ENCODE measurements at regions not wholly inside any gene's neighbourhood (a gene's known extent, or its start where the extent isn't known, plus 50 kb on each side); places are given as distances from the start of the nearest gene placed in this dataset.
"Not testable (repeated sequence)": the region's sequence is repeated elsewhere in the genome, so short reads cannot be mapped to it uniquely, and the experiment has no call there.

GRCh38 chr4:177809791-177810190, 367.6 kb upstream of the AGA start (continued):
- TF ChIP-seq RXRB (CRISPR knock-in tag; IDR thresholded peaks at IDR 0.05; ENCODE audit: borderline replicate concordance): no peak

- no peaks in the 10 kb centered on the region for H3K79me2 ChIP-seq (ENCODE audit: insufficient read depth, low read length)
- H4K20me1 ChIP-seq (ENCODE audit: insufficient read depth, low read length): no peaks in the 10 kb centered on the region
- intact Hi-C loops (cut with micrococcal nuclease; ENCODE audit: unreplicated experiment): no loop called here
- H3K9ac ChIP-seq (ENCODE audit: insufficient read depth, low read depth, low read length): no peak overlapping the region
- H3K27me3 ChIP-seq (ENCODE audit: control insufficient read depth in 1 of 2, insufficient read depth in 2 of 2, low read length in 2 of 2): no peaks in the 10 kb centered on the region
- H3K4me3 ChIP-seq (replicated peaks in 1 of 3; ENCODE audit: insufficient read depth in 1 of 3, low read depth in 2 of 3, low read length in 3 of 3): no peak overlapping the region
- no TSS peak for BruUV-seq (replicated peaks)
- in situ Hi-C loops (cut with HindIII; ENCODE audit: extremely low pct_ligation_motif_present, low pct_unique_long_range_greater_than_20kb): no loop called here
- H3K9me3 ChIP-seq (ENCODE audit: low read length): no peaks in the 10 kb centered on the region
- TF ChIP-seq GTF3A (CRISPR knock-in tag; conservative IDR thresholded peaks at IDR 0.05) (no peak), ATRX (CRISPR knock-in tag; IDR thresholded peaks at IDR 0.05; ENCODE audit: borderline replicate concordance) (no peak), ZNF816 (CRISPR knock-in tag; IDR thresholded peaks at IDR 0.05; ENCODE audit: borderline replicate concordance) (no peak), ZNF703 (CRISPR knock-in tag; IDR thresholded peaks at IDR 0.05; ENCODE audit: borderline replicate concordance) (no peak), ZNF337 (CRISPR knock-in tag; IDR thresholded peaks at IDR 0.05; ENCODE audit: borderline replicate concordance, low read depth) (no peak), KDM1A (CRISPR knock-in tag; IDR thresholded peaks at IDR 0.05) (no peak), KLF12 (CRISPR knock-in tag; IDR thresholded peaks at IDR 0.05; ENCODE audit: borderline replicate concordance) (no peak), ZNF720 (CRISPR knock-in tag; IDR thresholded peaks at IDR 0.05) (no peak), TEAD3 (CRISPR knock-in tag; optimal IDR thresholded peaks at IDR 0.05; ENCODE audit: borderline replicate concordance) (no peak), SYNCRIP (IDR thresholded peaks at IDR 0.05; ENCODE audit: insufficient read depth, low read depth, low read length) (no peak), HES4 (CRISPR knock-in tag; IDR thresholded peaks at IDR 0.05; ENCODE audit: borderline replicate concordance) (no peak)
- ChIA-PET CTCF (ENCODE audit: low intra/inter-chr PET ratio, low total read pairs) (no interaction called here), POLR2A (no interaction called here)
- DNase-seq (ENCODE audit: low spot score) (no peak), ATAC-seq (no peak), FAIRE-seq (no peak)
- H2AFZ ChIP-seq (ENCODE audit: low read length): no peak overlapping the region
- H3K4me2 ChIP-seq (ENCODE audit: low read depth, low read length): no peak overlapping the region
- H3K4me1 ChIP-seq (ENCODE audit: insufficient read depth, low read length): no peaks in the 10 kb centered on the region
- H3K36me3 ChIP-seq (replicated peaks in 1 of 2; ENCODE audit: control insufficient read depth in 1 of 2, insufficient read depth in 2 of 2, low read length in 2 of 2): no peaks in the 10 kb centered on the region
- WGBS (ENCODE audit: low lambda C conversion rate): 3% methylated on average over 4 of the region's 4 CpGs
- H3K27ac ChIP-seq (ENCODE audit: extremely low read length, insufficient read depth, low read length): no peak overlapping the region
Observed at GRCh38 chr4:177810220-177810619, 368.0 kb upstream of the AGA start.

- H3K4me2 ChIP-seq (ENCODE audit: low read depth, low read length); FAIRE-seq; ATAC-seq; H2AFZ ChIP-seq (ENCODE audit: low read length); DNase-seq (ENCODE audit: low spot score); in situ Hi-C loops (cut with HindIII; ENCODE audit: extremely low pct_ligation_motif_present, low pct_unique_long_range_greater_than_20kb); H3K9ac ChIP-seq (ENCODE audit: insufficient read depth, low read depth, low read length); BruUV-seq (replicated peaks); POLR2A ChIA-PET; H3K27ac ChIP-seq (ENCODE audit: extremely low read length, insufficient read depth, low read length); H3K4me1 ChIP-seq (ENCODE audit: insufficient read depth, low read length); H3K4me3 ChIP-seq (replicated peaks in 1 of 3; ENCODE audit: insufficient read depth in 1 of 3, low read depth in 2 of 3, low read length in 3 of 3); H3K36me3 ChIP-seq (replicated peaks in 1 of 2; ENCODE audit: control insufficient read depth in 1 of 2, insufficient read depth in 2 of 2, low read length in 2 of 2); H3K9me3 ChIP-seq (ENCODE audit: low read length); CTCF ChIA-PET (ENCODE audit: low intra/inter-chr PET ratio, low total read pairs); intact Hi-C loops (cut with micrococcal nuclease; ENCODE audit: unreplicated experiment); H4K20me1 ChIP-seq (ENCODE audit: insufficient read depth, low read length); H3K79me2 ChIP-seq (ENCODE audit: insufficient read depth, low read length); H3K27me3 ChIP-seq (ENCODE audit: control insufficient read depth in 1 of 2, insufficient read depth in 2 of 2, low read length in 2 of 2): not testable (repeated sequence)
- WGBS (ENCODE audit: low lambda C conversion rate): 19% methylated on average over 4 of the region's 4 CpGs
Observed at GRCh38 chr4:177818392-177818791, 376.2 kb upstream of the AGA start.

All from HepG2 (cell line).